H4 (cell line): ENCODE measurements at regions not wholly inside any gene's neighbourhood (a gene's known extent, or its start where the extent isn't known, plus 50 kb on each side); places are given as distances from the start of the nearest gene placed in this dataset.

Experiments used
- DNase-seq: peaks from one replicate; pipeline ENCODE4 v3.0.0-alpha.2; 2015; ENCODE audit warnings: low spot score

- DNase-seq: no peak
Observed at GRCh38 chr2:164439885-164440284, 181.4 kb downstream of the GRB14 start.

- DNase-seq: no peak
Observed at GRCh38 chr2:164439235-164439634, 182.0 kb downstream of the GRB14 start.

GRCh38 chr2:164438490-164439205 is 182.6 kb downstream of the GRB14 start:
- no peak for DNase-seq

- no peak for DNase-seq
Observed at GRCh38 chr2:164436131-164436530, 185.2 kb downstream of the GRB14 start.

GRCh38 chr2:164430166-164430783 is 191.0 kb downstream of the GRB14 start:
- DNase-seq: peak; percentile 34

GRCh38 chr2:164429354-164429753 is 191.9 kb downstream of the GRB14 start:
- no peak for DNase-seq

- no peak for DNase-seq
Observed at GRCh38 chr2:164427111-164427510, 194.2 kb downstream of the GRB14 start.

GRCh38 chr2:164420787-164421186 is 200.5 kb downstream of the GRB14 start:
- no peak for DNase-seq

GRCh38 chr2:164412831-164413230 is 208.5 kb downstream of the GRB14 start:
- no peak for DNase-seq

GRCh38 chr2:164389411-164389810 is 231.9 kb downstream of the GRB14 start:
- no peak for DNase-seq

GRCh38 chr2:164388511-164388910 is 232.8 kb downstream of the GRB14 start:
- peak; percentile 77 for DNase-seq

GRCh38 chr2:164386231-164386630 is 235.1 kb downstream of the GRB14 start:
- no peak for DNase-seq

GRCh38 chr2:164384434-164384833 is 236.8 kb downstream of the GRB14 start:
- DNase-seq: no peak

- DNase-seq: no peak
Observed at GRCh38 chr2:164371916-164372315, 249.4 kb downstream of the GRB14 start.

- no peak for DNase-seq
Observed at GRCh38 chr2:164369366-164369765, 251.9 kb downstream of the GRB14 start.

GRCh38 chr2:164368896-164369295 is 252.4 kb downstream of the GRB14 start:
- DNase-seq: no peak

GRCh38 chr2:164363646-164364045 is 257.6 kb downstream of the GRB14 start:
- DNase-seq: no peak

GRCh38 chr2:164351536-164351935 is 269.7 kb downstream of the GRB14 start:
- DNase-seq: no peak

GRCh38 chr2:164335947-164336346 is 285.3 kb downstream of the GRB14 start:
- DNase-seq: no peak

GRCh38 chr2:164335128-164335527 is 286.2 kb downstream of the GRB14 start:
- DNase-seq: no peak

GRCh38 chr2:164328310-164328709 is 293.0 kb downstream of the GRB14 start:
- no peak for DNase-seq

GRCh38 chr2:164323978-164324377 is 297.3 kb downstream of the GRB14 start:
- no peak for DNase-seq

GRCh38 chr2:164314148-164314547 is 307.1 kb downstream of the GRB14 start:
- peak; percentile 38 for DNase-seq

- DNase-seq: no peak
Observed at GRCh38 chr2:164306872-164307271, 314.4 kb downstream of the GRB14 start.
